GM10248 (cell line): ENCODE measurements at regions not wholly inside any gene's neighbourhood (a gene's known extent, or its start where the extent isn't known, plus 50 kb on each side); places are given as distances from the start of the nearest gene placed in this dataset.

Source experiments
- CTCF ChIA-PET: fragments of 300-600 bp; sonication (Branson Sonifier 250); formaldehyde crosslinking; extraction: SDS; loops from one replicate; lab custom pipeline; 2021; ENCODE audit warnings: antibody characterized with exemption; lab: Yijun Ruan, JAX
- POLR2A ChIA-PET: fragments of 350-650 bp; sonication (Branson Sonifier 250); formaldehyde crosslinking; extraction: SDS; loops from one replicate; lab custom pipeline; 2020; ENCODE audit warnings: antibody characterized with exemption; lab: Yijun Ruan, JAX
- DNase-seq: peaks from one replicate; pipeline ENCODE4 v3.0.0; 2012; ENCODE audit errors: extremely low spot score
- TF ChIP-seq, protein P1 (sequence below): IDR thresholded peaks from 2 replicates; pipeline ENCODE4 v1.5.1; 2012; ENCODE audit warnings: mild to moderate bottlenecking, low read depth; ENCODE audit errors: extremely low read depth, missing control alignments, control extremely low read depth

DNA sequence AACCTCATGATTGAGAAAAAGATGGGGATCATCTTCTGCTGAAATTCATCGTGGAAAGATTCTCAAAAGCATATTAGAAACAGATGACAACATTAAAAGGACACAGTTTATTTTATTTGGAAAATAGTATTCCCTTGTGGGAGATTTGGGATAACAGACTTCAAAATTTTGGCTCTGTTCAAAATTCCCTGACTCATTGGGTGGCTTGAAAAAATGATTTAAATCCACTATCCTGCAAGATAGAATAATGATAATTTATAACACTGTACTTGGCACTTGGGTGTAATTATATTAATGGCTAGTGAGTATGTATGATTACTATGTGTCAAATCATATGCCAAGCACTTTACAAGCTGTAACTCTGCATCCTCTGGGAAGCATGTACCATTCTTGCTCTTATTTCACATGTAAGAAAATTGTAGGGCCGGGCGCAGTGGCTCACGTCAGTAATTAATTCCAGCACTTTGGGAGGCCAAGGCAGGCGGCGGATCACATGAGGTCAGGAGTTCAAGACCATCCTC, 128.8 kb downstream of the LMNTD1 start:
- no peak for DNase-seq
- ChIA-PET CTCF (interaction anchor here (1.1 to 2.1 kb wide), 2 partner anchors 11 to 12 kb away, joined by 3 to 7 read pairs; no protein-coding TSS in a partner anchor), POLR2A (no interaction called here)
- TF ChIP-seq, protein P1, sequence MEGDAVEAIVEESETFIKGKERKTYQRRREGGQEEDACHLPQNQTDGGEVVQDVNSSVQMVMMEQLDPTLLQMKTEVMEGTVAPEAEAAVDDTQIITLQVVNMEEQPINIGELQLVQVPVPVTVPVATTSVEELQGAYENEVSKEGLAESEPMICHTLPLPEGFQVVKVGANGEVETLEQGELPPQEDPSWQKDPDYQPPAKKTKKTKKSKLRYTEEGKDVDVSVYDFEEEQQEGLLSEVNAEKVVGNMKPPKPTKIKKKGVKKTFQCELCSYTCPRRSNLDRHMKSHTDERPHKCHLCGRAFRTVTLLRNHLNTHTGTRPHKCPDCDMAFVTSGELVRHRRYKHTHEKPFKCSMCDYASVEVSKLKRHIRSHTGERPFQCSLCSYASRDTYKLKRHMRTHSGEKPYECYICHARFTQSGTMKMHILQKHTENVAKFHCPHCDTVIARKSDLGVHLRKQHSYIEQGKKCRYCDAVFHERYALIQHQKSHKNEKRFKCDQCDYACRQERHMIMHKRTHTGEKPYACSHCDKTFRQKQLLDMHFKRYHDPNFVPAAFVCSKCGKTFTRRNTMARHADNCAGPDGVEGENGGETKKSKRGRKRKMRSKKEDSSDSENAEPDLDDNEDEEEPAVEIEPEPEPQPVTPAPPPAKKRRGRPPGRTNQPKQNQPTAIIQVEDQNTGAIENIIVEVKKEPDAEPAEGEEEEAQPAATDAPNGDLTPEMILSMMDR: no peak

DNA sequence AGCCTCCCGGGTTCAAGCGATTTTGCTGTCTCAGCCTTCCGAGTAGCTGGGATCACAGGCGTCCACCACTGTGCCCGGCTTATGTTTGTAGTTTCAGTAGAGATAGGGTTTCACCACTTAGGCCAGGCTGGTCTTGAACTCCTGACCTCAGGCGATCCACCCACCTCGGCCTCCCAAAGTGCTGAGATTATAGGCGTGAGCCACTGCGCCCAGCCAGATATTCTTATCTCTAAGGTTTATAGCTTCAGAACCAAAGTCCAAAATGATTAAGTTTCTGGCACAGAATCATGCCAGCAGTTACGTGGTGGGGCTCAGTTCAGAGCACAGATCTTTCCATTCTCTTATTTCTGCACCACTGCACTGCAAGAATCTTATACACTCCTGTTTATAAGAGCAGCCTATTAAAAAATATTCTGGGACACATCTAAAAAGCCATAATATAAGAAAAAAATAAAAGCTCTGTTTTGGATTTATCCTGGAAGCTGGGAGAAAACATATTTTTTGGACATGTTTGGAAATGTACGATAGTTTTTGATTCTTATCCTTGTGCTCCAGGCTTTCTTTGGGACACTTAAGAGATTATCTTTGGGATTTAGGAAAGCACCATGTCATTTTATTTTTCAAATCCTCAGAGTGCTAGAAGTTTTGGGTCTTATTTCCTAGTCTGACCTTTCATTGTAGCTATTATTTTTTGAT, 129.6 kb downstream of the LMNTD1 start:
- DNase-seq: no peak
- POLR2A ChIA-PET: no interaction called here
- CTCF ChIA-PET: interaction anchor here (1.0 to 2.1 kb wide), 3 partner anchors 10 to 13 kb away, joined by 3 to 7 read pairs (median 3); no protein-coding TSS in a partner anchor
- TF ChIP-seq, protein P1: no peak

DNA sequence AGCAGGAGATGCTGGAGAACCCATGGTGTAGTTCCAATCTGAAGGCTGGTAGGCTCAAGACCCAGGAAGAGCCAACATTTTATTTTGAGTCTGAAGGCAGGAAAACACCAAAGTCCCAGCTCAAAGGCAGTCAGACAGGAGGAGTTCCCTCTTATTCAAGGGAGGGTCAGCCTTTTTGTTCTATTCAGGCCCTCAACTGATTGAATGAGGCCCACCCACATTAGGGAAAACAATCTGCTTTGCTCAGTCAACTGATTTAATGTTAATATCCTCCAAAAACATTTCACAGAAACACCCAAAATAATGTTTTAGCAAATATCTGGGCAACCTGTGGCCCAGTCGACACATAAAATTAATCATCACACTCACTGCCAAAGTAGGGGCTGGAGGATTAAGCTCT, 130.8 kb downstream of the LMNTD1 start:
- ChIA-PET CTCF (no interaction called here), POLR2A (no interaction called here)
- DNase-seq: no peak
- TF ChIP-seq, protein P1: no peak

DNA sequence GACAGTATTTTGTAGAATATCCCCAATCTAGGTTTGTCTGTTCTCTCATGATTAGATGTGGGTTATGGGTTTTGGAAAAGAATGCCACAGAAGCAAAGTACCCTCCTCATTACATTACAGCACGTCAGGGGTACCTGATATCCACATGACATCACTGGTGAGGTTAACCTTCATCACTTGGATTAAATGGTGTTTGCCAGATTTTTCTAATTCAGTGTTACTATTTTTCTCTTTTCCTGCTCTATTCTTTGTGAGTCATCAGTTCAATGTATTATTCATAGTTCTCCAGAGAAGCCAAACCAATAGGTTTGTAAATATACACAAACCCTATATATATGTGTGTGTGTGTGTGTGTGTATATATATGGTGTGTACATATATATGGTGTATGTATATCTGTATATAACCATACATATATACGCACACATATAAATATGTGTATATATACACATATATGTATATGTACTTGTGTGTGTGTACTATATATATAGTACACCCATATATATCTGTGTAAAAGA, 131.4 kb downstream of the LMNTD1 start:
- DNase-seq: no peak
- ChIA-PET CTCF (no interaction called here), POLR2A (no interaction called here)
- TF ChIP-seq, protein P1: no peak

DNA sequence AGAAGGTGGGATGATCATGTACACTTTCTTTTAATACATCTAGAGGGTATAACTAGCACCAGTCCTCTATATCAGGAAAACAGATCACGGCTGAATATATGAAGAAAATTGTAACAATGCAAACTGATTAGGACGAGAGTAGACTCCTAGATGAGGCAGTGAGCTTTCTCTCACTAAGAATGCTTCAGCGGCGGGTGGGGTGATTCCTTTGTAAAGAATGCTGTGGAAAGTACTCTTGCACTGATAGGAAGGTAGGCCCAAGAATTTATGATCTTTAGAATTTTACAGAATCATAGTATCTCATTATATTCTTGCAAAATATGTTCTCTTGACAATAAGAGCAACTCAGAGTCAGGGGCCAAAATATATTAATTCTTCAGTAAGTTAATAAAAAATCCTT, 133.0 kb downstream of the LMNTD1 start:
- CTCF ChIA-PET: no interaction called here
- no peak for DNase-seq
- POLR2A ChIA-PET: no interaction called here

DNA sequence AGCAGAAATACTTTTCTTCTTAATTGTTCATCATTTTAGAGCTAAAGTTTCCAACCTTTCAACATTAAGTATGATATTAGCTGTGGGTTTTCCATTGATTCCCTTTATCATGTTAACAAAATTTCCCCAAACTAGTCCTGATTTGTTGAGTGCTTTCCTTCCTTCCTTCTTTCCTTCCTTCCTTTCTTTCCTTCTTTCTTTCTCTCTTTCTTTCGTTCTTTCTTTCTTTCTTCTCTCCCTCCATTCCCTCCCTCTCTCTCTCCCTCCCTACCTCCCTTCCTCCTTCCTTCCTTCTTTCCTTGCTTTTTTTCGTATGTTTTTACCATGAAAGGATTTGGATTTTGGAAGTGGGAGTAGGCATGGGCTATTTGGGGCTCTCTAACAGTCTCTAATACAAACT, 133.5 kb downstream of the LMNTD1 start:
- POLR2A ChIA-PET: no interaction called here
- CTCF ChIA-PET: no interaction called here
- no peak for DNase-seq
- TF ChIP-seq, protein P1: no peak

More for the DNA sequence above, 133.0 kb downstream of the LMNTD1 start:
- TF ChIP-seq, protein P1: no peak
